KMS-11 (cell line): ENCODE measurements at regions not wholly inside any gene's neighbourhood (a gene's known extent, or its start where the extent isn't known, plus 50 kb on each side); places are given as distances from the start of the nearest gene placed in this dataset.
"Not testable (repeated sequence)": the region's sequence is repeated elsewhere in the genome, so short reads cannot be mapped to it uniquely, and the experiment has no call there.

Experiments used
- H2AFZ ChIP-seq: fragments of 200-600 bp; sonication (generic); 2 replicates; pipeline ENCODE4 v1.6.1; 2016; ENCODE audit warnings: antibody characterized with exemption, mixed run types, low read depth
- H3K27ac ChIP-seq: fragments of 200-600 bp; sonication (generic); 2 replicates; pipeline ENCODE4 v1.6.1; 2016; ENCODE audit warnings: mild to moderate bottlenecking, mixed run types
- H3K27me3 ChIP-seq: fragments of 200-600 bp; sonication (generic); 2 replicates; pipeline ENCODE4 v1.6.1; 2017; ENCODE audit warnings: mild to moderate bottlenecking, low read depth, mixed run types, moderate library complexity; ENCODE audit not compliant: insufficient read depth
- H3K36me3 ChIP-seq: fragments of 200-600 bp; sonication (generic); 2 replicates; pipeline ENCODE4 v1.6.1; 2017; ENCODE audit warnings: mild to moderate bottlenecking, mixed run types; ENCODE audit not compliant: insufficient read depth
- H3K4me1 ChIP-seq: fragments of 200-600 bp; sonication (generic); 2 replicates; pipeline ENCODE4 v1.6.1; 2016; ENCODE audit warnings: mild to moderate bottlenecking, low read depth, mixed run types; ENCODE audit not compliant: poor library complexity, severe bottlenecking
- H3K4me2 ChIP-seq: fragments of 200-600 bp; sonication (generic); 2 replicates; pipeline ENCODE4 v1.7.0; 2016; ENCODE audit warnings: mild to moderate bottlenecking, mixed run types
- H3K4me3 ChIP-seq: fragments of 200-600 bp; sonication (generic); IDR thresholded peaks from 2 replicates; pipeline ENCODE4 v1.6.1; 2017; ENCODE audit warnings: low read depth, low read length, mixed read lengths; ENCODE audit not compliant: insufficient read depth
- H3K79me2 ChIP-seq: fragments of 200-600 bp; sonication (generic); 2 replicates; pipeline ENCODE4 v1.6.1; 2016; ENCODE audit warnings: low read depth, mixed run types; ENCODE audit not compliant: insufficient read depth
- H3K9ac ChIP-seq: fragments of 200-600 bp; sonication (generic); 2 replicates; pipeline ENCODE4 v1.6.1; 2016; ENCODE audit warnings: mild to moderate bottlenecking, mixed run types
- H4K20me1 ChIP-seq: fragments of 200-600 bp; sonication (generic); 2 replicates; pipeline ENCODE4 v1.6.1; 2016; ENCODE audit warnings: mild to moderate bottlenecking, mixed run types; ENCODE audit not compliant: insufficient read depth
- TF ChIP-seq, protein P1 (sequence below): fragments of 200-600 bp; sonication (generic); conservative IDR thresholded peaks from 2 replicates; pipeline ENCODE4 v1.6.1; 2017; ENCODE audit warnings: low read depth, mild to moderate bottlenecking, antibody characterized with exemption, low read length, moderate library complexity, mixed read lengths

DNA sequence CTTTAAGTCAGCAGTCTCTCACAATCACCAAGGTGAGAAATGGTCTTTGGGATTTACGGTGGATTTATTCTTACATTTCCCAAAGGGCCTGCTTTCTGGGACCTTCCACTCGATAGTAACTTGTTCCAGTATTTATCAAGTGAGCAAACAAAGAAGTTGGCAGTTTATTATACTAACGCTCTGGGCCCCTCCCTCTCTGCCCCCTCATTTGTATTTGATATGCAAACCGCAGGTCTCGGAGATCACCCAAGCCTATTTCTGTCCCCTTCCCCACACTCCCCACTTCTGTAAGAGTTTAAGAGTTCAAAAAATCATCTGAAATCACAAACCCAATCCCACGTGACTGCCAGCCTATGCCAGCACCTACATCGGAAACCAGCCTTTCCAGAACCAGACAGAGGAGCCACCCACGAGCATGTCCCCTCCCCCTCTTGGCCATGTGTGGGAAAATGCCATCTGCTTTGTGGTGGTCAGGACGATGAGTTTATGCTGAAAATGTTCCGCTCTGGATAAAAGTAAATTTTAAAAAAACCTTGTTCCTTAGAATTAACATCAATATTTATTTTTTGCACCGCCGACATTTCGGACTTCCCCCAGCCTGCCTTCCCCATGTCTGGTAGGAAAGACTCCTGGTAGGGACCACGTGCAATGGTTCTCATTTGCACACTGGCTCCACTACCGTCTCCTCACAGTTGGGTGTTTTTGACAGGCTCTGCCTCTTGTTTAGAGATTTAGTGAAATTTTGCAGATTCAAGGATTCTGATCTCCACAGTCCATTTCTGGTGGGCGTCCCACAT, 281.0 kb downstream of the TFAP2C start:
- H3K27me3 ChIP-seq: no peaks in the 10 kb centered on the region
- H3K4me2 ChIP-seq: no peak overlapping the region
- TF ChIP-seq, protein P1, sequence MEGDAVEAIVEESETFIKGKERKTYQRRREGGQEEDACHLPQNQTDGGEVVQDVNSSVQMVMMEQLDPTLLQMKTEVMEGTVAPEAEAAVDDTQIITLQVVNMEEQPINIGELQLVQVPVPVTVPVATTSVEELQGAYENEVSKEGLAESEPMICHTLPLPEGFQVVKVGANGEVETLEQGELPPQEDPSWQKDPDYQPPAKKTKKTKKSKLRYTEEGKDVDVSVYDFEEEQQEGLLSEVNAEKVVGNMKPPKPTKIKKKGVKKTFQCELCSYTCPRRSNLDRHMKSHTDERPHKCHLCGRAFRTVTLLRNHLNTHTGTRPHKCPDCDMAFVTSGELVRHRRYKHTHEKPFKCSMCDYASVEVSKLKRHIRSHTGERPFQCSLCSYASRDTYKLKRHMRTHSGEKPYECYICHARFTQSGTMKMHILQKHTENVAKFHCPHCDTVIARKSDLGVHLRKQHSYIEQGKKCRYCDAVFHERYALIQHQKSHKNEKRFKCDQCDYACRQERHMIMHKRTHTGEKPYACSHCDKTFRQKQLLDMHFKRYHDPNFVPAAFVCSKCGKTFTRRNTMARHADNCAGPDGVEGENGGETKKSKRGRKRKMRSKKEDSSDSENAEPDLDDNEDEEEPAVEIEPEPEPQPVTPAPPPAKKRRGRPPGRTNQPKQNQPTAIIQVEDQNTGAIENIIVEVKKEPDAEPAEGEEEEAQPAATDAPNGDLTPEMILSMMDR: no peak
- no peaks in the 10 kb centered on the region for H3K36me3 ChIP-seq
- no peak overlapping the region for H3K9ac ChIP-seq
- H2AFZ ChIP-seq: no peak overlapping the region
- H3K27ac ChIP-seq: no peak overlapping the region
- no peaks in the 10 kb centered on the region for H3K79me2 ChIP-seq
- no peaks in the 10 kb centered on the region for H3K4me1 ChIP-seq
- no peak overlapping the region for H3K4me3 ChIP-seq
- H4K20me1 ChIP-seq: no peaks in the 10 kb centered on the region

DNA sequence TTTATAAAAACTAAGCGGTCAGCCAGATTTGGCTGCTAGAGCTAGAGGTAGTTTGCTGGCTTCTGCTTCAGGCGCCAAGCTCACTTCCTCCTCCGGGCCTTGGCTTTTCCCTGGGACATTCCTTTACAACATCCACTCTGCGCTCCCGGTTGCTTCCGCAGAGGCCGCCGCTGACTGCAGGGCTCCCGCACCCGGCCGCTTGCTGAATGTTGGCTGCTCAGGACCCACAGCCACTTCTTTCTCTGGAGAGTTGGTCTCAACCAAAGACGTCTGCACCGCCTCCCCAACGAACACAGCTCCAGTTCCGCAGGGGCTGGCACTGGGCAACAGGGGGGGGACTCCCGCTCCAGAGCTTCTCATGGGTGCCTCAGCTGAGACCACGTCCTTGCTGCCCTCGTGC, 282.8 kb downstream of the TFAP2C start:
- Histone ChIP-seq H3K9ac (no peak overlapping the region), H2AFZ (no peak overlapping the region)
- TF ChIP-seq, protein P1: no peak

DNA sequence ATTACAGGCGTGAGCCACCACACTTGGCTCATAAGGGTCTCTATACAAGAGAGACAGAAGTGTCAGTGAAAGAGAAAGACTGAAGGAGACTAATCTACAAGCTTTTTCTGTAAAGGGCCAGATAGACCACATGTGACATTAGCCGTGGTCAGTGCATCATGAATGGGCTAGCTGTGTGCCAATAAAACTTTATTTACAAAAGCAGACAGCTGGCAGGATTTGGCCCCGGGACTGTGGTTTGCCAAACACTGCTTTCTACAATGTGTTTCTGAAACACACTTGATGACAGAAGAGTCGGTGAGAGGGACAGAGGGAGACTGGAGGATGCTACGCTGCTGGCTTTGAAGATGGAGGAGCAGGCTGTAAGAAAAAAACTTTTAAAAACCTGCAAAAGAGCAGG, 285.4 kb downstream of the TFAP2C start:
- H3K36me3 ChIP-seq: no peaks in the 10 kb centered on the region
- H4K20me1 ChIP-seq: no peaks in the 10 kb centered on the region
- no peak overlapping the region for H2AFZ ChIP-seq
- TF ChIP-seq, protein P1: no peak
- no peaks in the 10 kb centered on the region for H3K79me2 ChIP-seq
- H3K27me3 ChIP-seq: no peaks in the 10 kb centered on the region
- no peak overlapping the region for H3K4me2 ChIP-seq
- no peaks in the 10 kb centered on the region for H3K4me1 ChIP-seq
- no peak overlapping the region for H3K4me3 ChIP-seq
- H3K9ac ChIP-seq: no peak overlapping the region
- no peak overlapping the region for H3K27ac ChIP-seq

More for the DNA sequence above, 282.8 kb downstream of the TFAP2C start:
- H3K27me3 ChIP-seq: no peaks in the 10 kb centered on the region
- H3K4me3 ChIP-seq: no peak overlapping the region
- no peak overlapping the region for H3K4me2 ChIP-seq
- no peaks in the 10 kb centered on the region for H3K36me3 ChIP-seq
- no peaks in the 10 kb centered on the region for H3K79me2 ChIP-seq
- no peaks in the 10 kb centered on the region for H4K20me1 ChIP-seq
- H3K27ac ChIP-seq: no peak overlapping the region
- no peaks in the 10 kb centered on the region for H3K4me1 ChIP-seq

DNA sequence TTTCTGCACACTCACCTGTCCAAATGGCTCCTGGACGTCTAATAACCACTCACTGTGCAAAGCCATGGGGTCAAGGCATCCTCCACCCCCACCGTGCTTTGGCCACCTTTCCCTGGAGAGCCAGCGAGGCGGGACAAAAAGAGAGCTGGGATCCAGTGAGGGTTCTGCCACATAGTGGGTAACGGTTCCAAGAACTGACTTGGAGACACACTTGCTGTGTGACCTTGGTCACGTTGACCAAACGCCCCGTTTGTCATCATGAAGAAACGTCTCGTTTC, 287.2 kb downstream of the TFAP2C start:
- Histone ChIP-seq H3K9ac (no peak overlapping the region), H3K27me3 (no peaks in the 10 kb centered on the region), H3K4me3 (no peak overlapping the region), H3K36me3 (no peaks in the 10 kb centered on the region), H3K79me2 (no peaks in the 10 kb centered on the region), H3K27ac (no peak overlapping the region), H4K20me1 (no peaks in the 10 kb centered on the region), H3K4me1 (no peaks in the 10 kb centered on the region), H2AFZ (no peak overlapping the region), H3K4me2 (no peak overlapping the region)
- TF ChIP-seq, protein P1: no peak

DNA sequence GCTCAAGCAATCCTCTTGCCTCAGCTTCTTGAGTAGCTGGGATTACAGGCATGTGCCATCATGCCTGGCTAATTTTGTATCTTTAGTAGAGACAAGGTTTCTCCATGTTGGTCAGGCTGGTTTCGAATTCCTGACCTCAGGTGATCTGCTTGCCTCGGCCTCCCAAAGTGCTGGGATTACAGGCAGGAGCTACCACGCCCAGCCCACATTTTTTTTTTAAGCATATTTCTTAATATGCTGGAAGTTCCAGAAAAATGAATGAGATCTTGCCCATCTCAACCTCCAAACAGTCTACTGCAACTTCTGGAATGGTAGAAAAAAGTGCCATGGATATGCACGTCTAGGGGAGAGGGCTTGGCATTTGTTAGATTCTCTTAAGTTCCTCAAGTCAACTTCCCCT, 290.9 kb downstream of the TFAP2C start:
- not testable (repeated sequence) for H4K20me1 ChIP-seq, H3K79me2 ChIP-seq, H3K36me3 ChIP-seq, H3K9ac ChIP-seq, H3K4me1 ChIP-seq, H3K27me3 ChIP-seq, H3K4me2 ChIP-seq, H2AFZ ChIP-seq, H3K27ac ChIP-seq, H3K4me3 ChIP-seq
